Hepatocyte (in vitro differentiated cells): ENCODE measurements at regions not wholly inside any gene's neighbourhood (a gene's known extent, or its start where the extent isn't known, plus 50 kb on each side); places are given as distances from the start of the nearest gene placed in this dataset.

Experiments used
- CTCF ChIP-seq: fragments of 200-600 bp; sonication (generic); IDR thresholded peaks from 2 replicates; pipeline ENCODE4 v1.5.1; 2016; ENCODE audit warnings: antibody characterized with exemption, mild to moderate bottlenecking; ENCODE audit not compliant: poor library complexity
- EZH2phosphoT487 ChIP-seq: fragments of 200-600 bp; sonication (generic); IDR thresholded peaks from one replicate; pipeline ENCODE4 v1.6.1; 2018; ENCODE audit warnings: antibody characterized with exemption, mild to moderate bottlenecking, low read depth, moderate library complexity; ENCODE audit not compliant: unreplicated experiment, severe bottlenecking

GRCh38 chr4:23234018-23234417, 541.3 kb downstream of the GBA3 start:
- no peak for TF ChIP-seq CTCF
- no peak for TF ChIP-seq EZH2phosphoT487
